GM18873 (cell line): ENCODE measurements at regions not wholly inside any gene's neighbourhood (a gene's known extent, or its start where the extent isn't known, plus 50 kb on each side); places are given as distances from the start of the nearest gene placed in this dataset.

Experiments
- ATAC-seq: cut with Tn5 transposase; IDR thresholded peaks from one replicate; pipeline ENCODE4 v1.9.1; 2021; ENCODE audit warnings: mild to moderate bottlenecking, moderate library complexity, moderate number of reproducible peaks; ENCODE audit not compliant: unreplicated experiment, low FRiP score

DNA sequence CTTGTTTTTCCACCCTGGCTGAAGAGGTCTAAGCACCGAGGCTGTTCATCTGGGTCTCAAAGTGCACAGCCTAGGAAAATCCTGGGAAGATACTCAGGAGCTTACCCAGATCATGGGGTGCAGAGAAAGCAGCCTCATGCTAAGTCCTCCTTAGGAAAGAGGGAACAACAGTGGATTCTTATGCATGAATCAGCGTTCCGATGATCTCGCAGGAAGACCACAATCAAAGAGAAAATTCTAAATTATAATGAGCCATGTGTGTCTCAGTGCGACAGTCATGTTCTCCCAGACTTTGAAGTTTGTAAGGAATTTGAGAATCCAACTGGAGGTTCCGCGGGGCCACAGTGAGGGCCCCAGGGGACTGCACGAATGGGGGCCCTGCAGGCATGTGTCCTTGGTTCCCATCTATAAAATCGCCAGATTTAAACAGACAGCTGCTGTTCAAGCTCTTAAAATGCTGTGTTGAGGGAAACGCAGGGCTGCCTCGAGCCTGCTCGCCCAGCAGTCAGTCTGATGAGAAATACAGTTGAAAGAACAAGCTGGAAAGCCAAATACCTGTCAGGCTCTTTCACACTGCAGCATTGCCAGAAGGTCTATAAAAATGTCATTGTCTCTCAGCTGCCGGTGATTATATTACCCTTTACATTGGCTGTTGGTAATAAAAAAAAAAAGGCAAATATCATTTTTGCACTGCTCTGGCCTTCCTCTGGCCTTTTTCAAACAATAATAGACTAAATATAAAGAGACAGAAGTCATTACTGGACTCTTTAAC is 152.1 kb downstream of the PMP22 start:
- no peak for ATAC-seq

DNA sequence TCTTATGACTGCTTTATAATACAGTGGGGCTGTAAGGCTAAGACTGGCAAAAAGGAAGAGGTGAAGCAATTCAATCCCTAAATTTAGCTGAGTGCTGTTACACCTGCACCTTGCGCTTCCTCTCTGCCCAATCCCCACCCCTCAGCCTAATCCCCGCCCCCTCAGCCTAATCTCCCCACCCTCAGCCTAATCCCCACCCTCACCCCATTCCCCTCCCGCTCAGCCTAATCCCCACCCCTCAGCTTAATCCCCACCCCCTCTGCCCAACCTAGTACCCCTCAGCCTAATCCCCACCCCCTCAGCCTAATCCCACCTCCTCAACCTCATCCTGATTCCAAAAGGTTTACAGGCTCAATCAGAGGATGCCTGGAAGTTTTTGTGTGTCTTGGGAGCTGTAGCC is 155.5 kb downstream of the PMP22 start:
- ATAC-seq: no peak

DNA sequence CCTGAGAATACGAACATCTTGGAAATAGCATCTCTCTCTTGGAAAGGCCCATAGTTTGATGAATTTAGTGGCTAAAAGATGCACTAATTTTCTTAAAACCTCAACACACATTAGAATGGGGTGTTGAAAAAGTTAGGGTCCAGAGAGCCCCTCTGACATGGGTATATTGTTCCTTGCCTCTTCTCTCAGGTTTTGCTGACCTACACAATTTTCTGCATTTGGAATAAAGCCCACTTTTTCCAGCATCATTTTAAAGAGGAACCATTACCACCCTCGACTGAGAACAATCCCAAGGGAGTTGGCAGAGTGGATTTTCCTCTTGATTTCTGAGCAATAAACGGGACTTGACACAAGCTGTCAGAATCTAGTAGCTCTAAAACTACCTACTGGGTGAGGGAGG is 156.1 kb downstream of the PMP22 start:
- ATAC-seq: no peak

GRCh38 chr17:15106540-15106939 is 158.6 kb downstream of the PMP22 start:
- no peak for ATAC-seq

DNA sequence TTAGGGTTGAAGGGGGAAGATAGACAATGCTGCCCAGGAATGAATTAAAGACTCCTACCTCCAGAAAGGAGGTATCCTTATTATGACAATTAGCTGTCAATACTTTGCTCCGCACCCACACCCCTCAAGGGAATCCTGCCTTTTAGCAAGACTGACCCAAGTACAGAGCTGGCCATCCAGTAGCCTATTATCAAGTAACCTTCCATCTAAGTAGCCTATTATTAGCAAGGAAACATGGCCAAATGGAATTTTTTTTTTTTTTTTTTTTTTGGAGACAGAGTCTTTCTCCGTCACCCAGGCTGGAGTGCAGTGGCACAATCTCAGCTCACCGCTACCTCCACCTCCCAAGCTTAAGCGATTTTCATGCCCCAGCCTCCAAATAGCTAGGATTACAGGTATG is 161.3 kb downstream of the PMP22 start:
- no peak for ATAC-seq

- ATAC-seq: no peak
Measured at GRCh38 chr17:15101175-15101574, 164.0 kb downstream of the PMP22 start.

- no peak for ATAC-seq
Measured at GRCh38 chr17:15096511-15096910, 168.6 kb downstream of the PMP22 start.

DNA sequence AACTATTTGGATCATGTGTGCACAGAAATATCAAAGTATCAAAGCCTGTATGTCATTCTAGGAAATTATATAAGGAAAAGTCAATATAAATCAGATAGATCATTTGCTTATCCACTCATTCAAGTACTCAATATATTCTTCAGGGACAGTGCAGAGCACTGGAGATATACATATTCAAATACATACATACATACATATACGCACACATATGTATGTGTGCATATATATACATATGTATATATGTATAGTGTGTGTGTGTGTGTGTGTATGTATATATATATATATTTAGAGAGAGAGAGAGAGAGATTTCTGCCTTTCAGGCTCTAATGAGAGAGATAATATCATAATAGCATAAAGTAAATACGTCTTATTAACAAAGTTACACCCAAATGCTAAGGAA is 169.2 kb downstream of the PMP22 start:
- no peak for ATAC-seq

GRCh38 chr17:15092762-15093161 is 172.4 kb downstream of the PMP22 start:
- ATAC-seq: no peak

GRCh38 chr17:15092261-15092660 is 172.9 kb downstream of the PMP22 start:
- no peak for ATAC-seq

DNA sequence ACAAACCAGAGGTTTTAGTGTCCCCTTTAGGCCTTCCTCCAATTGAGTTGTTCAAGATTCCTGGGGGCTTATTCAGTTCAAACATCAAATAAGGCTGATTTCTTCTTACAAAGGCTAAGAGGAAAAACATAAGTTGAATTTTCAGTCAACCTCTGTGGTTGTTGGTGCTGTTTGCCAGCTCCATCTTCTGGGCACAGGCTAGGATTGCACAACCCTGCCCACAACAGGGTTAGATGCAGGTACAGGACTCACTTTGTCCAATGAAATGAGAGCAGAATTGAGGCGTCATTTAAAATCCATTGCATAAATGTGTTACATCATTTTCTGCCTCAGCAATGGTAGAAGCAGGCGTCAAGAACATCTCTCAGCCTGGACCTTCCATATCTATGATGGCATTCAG is 173.3 kb downstream of the PMP22 start:
- ATAC-seq: no peak

DNA sequence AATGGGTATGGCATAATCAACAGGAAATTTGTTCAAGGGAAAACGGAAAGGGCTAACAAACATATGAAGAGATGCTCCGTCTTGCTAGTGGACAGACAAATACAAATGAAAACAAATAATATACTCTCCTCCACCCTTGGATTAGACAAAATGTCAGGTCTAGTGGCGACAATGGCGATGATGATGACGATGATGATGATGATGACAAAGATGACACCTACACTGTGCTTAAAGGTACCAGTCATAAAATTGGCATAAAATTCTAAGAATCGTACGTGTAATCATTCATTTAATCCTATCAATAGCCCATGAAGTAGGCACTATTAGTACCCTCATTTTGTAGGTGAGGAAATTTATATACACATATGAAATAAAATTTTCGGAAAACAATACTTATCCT is 174.6 kb downstream of the PMP22 start:
- no peak for ATAC-seq

- no peak for ATAC-seq
Measured at GRCh38 chr17:15087946-15088345, 177.2 kb downstream of the PMP22 start.

- no peak for ATAC-seq
Measured at GRCh38 chr17:15086776-15087295, 178.3 kb downstream of the PMP22 start.

GRCh38 chr17:15085890-15086677 is 179.0 kb downstream of the PMP22 start:
- ATAC-seq: no peak

GRCh38 chr17:15083225-15083624 is 181.9 kb downstream of the PMP22 start:
- no peak for ATAC-seq

- ATAC-seq: no peak
Measured at GRCh38 chr17:15081008-15081407, 184.1 kb downstream of the PMP22 start.

DNA sequence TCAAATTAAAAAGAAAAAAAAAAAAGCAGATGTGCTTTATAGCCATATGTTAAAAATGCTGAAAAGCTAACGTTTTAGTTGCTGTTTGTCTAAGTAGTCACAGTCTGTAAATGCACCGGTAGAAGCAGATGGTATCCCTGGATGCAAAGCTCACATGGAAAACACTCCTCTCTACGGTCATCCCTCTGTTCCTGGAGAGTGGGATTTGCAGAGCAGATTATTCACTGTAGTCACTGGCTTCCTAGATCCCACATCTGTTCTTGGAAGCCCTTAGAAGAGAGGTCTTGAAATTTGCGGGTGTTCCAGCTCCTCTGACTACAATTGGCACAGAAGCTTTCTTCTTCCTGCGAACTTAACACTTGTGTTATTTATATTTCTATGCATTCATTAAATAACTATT is 186.6 kb downstream of the PMP22 start:
- ATAC-seq: no peak

- ATAC-seq: no peak
Measured at GRCh38 chr17:15076991-15077663, 188.0 kb downstream of the PMP22 start.

GRCh38 chr17:15051933-15052332 is 213.2 kb downstream of the PMP22 start:
- no peak for ATAC-seq

GRCh38 chr17:15049795-15050160 is 215.3 kb downstream of the PMP22 start:
- no peak for ATAC-seq
